Activated CD4-positive, alpha-beta T cell treated with anti-CD3 and anti-CD28 coated beads, Interleukin-2, Interleukin-6, amounts not matched to agents 100 ng/mL and 50 ng/mL, durations not matched to agents 16 hours and 8 hours (primary cell): ENCODE measurements at regions not wholly inside any gene's neighbourhood (a gene's known extent, or its start where the extent isn't known, plus 50 kb on each side); places are given as distances from the start of the nearest gene placed in this dataset.

Source experiments
- DNase-seq: peaks from one replicate; pipeline ENCODE4 v3.0.0-alpha.2; 2020

DNA sequence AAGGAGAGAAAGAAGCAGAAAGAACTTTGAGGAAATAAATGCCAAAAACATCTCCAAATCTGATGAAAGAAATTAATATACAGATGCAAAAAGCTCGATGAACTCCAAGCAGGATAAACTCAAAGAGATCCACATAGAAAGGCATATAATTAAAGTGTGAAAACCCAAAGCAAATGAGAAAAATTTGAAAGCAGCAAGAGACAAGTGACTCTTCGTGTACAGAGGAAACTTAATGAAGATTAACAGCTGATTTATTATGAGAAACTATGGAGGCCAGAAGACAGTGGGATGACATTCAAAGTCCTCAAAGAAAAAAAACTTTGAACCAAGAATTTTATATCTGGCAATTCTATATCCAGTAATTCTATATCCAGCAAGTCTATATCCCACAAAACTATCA is 163.0 kb upstream of the TMCC3 start:
- no peak for DNase-seq

DNA sequence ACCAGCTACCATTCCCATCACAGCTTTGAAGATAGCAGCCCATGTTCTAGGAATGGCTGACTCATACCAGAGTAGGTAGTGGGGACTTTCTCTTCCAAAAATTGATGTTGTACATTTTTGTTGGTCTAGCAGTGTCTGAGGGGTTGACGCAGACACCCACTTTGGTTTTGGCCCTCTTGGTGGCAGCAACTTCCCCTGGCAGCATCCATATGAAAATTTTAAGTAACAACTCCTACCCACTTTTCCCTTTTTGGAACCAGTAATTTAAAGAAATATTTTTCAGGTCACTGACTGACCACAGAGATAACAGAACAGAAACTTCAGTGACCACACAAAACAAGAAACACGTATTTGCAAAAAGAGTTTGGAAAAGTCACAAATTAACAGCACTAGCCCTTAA is 162.0 kb upstream of the TMCC3 start:
- DNase-seq: no peak

DNA sequence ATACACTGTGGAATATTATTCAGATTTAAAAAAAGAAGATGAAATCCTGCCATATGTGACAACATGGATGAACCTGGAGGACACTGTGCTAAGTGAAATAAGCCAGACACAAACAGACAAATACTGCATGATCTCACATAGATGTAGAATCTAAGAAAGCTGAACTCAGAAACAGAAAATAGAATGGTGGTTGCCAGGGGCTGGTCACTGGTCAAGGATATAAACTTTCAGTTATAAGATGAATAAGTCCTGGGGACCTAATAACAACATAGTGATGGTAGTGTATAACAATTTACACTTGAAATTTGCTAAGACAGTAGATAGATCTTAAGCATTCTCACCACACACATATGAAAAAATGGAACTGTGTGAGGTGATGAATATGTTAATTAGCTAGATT is 161.3 kb upstream of the TMCC3 start:
- no peak for DNase-seq

DNA sequence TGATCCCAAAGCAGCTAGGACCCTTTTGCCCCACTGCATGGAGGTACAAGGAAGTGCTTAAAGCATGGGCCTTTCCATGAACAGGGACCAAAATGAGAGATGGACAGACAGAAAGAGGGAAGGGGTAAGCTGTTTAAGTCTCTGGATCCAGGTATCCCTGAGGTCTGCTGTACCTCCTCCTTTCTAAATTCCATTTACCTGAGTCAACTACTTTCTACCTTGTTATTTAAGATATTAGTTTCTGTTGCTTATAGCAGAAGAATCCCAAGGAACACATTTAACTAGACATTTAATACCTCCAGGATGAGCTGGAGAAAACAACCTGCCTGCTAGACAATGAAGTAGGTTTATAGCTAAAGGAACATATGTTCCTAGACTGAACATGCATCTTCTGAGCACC is 157.6 kb upstream of the TMCC3 start:
- no peak for DNase-seq

DNA sequence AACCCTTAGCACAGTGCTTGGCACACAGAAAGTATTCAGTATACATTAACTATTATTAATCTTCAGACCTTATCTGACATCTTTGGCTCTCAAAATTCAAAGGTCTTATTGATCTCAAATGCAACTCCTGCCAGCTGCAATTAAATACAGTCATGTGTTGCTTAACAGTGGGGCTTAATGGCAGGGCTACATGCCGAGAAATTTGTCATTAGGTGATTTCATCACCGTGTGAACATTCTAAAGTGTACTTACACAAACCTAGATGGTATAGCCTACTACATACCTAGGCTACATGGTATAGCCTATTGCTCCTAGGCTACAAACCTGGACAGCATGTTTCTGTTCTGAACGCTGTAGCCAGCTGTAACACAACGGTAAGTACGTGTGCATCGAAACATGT is 156.3 kb upstream of the TMCC3 start:
- DNase-seq: no peak

DNA sequence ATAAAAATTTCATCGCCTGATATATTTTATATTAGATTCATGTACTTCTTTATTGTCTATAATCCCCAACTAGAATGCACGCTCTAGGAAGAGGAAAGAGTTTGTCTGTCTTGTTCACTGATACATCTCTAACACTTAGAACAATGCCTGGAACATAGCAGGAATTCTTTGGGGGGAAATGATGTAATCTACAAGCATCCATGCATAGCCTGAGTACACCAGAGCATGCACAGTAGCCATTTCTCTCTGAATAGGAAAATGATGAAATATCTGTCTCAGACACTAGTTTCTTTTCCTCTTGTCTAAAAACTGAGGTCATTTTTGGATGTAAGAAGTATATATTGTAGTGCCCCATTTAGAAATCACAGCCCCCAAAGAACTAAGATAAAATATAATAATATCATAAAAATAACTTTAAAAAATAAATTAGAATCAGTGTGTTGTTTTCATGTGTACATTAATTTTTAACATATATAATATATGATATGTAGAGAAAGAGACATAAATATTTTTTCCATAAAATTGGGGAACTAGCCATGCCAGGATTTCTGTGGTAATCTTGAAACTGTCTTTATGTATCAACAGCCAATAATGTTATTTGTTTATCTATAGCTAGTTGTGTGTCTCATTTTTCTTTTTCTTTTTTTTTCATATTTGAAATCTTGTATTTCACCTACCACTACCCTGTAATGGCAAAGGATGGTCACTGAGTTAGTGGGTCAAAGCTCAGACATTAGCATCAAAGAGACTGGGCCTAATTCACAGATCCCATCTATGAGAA is 155.6 kb upstream of the TMCC3 start:
- DNase-seq: no peak

DNA sequence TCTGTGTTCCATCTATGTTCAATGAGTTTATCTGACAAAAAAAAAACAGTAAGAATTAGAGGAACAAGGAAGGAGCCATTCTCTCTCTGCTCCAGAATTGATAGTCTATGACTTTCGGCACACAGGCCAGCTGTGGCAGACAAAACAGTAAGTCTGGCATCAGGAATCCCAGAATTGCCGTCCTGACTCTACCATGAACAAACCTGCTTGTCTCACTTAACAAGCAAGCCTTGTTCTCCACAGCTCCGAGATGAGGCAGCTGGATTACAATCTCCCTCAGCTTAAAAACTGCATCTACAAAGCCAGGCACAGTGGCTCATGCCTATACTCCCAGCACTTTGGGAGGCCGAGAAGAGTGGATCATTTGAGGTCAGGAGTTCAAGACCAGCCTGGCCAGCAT is 153.6 kb upstream of the TMCC3 start:
- DNase-seq: no peak

DNA sequence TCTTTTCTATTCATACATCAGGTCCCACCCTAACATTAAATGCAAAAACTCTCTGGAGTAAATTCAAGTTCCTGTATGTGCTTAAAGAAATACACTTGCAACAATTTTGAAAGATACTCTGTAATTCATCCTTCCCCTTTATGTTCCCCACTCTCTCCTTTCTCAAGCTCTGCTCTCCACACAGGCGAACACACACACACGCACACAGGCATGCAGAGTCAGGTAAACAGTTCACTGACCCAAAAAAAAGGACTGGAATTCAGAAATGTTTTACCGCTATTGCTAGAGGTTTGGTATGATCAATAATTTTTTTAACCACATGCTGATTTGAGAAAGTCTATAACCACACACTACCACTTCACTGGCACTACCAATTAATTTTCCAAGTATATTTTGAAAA is 152.4 kb upstream of the TMCC3 start:
- no peak for DNase-seq

DNA sequence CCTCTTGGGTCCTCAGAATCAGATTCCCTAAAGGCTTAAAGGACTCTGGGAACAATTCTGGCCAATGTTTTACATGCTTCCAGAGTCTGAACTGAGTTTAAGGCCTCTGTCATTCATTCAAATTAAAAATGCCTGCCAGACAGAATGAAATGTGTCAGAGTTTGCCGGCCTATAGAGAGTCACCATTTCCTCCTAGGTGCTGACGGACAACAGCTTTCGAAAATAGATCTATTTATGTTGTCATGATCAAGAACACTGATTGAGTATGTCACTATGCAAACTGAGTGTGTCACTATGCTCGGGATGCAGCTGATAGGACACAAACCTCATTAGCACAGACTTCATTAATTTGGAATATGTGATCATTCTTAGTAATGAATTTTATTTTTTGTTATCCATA is 151.4 kb upstream of the TMCC3 start:
- no peak for DNase-seq

DNA sequence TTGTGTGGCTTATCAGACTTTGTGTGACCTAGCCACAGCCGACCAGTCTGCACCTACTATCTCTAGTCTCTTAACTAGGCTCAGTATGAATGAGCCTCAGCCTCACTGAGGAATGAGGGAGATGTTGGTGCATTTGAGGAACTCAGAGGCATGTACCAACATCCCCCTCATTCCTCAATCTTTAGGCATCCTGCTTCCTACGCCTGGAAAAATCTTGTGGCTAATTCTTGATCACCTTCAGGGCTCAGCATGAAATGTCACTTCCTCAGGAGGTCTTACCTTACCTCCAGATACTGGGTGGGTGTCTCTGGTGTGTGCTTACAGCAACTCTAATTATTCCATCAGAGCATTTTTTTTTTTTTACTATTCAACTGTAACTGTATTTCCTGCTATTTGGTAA is 148.8 kb upstream of the TMCC3 start:
- DNase-seq: no peak

DNA sequence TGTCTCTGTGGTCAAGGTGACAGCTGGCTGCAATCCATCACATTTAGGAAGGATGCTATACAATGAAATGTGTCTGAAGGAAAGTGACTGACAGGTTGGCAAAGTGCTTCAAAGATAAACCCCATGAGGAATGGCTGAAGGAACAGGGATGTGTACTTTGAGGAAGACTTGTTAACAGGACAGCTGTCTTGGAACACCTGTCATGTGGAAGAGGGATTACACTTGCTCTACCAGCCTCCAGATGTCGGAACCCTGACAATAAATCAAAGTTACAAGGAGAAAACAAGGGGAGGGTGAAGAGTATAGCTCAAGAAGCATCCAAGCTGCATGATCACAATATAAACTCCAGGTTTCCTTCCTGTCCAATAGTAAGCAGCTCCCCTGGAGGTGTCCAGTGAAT is 147.8 kb upstream of the TMCC3 start:
- DNase-seq: no peak

DNA sequence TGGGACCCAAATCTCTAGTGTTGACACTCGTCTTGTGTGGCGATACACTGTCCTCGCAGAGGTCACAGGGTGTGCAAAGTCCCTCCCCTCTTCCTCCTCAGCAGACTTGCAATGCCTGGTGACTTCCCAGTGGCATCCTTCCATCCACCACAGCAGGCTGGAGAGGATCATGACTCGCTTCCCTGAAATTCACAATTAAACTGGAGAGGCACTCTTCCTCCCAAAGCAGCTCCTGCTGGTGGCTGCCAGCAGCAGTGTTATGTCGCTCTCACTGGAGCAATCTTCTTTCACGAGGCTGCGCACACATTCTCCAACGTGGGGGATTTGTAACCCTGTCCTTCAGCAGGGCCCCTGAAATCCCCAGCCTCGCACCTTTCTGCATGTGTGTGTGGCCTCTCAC is 145.2 kb upstream of the TMCC3 start:
- DNase-seq: no peak

DNA sequence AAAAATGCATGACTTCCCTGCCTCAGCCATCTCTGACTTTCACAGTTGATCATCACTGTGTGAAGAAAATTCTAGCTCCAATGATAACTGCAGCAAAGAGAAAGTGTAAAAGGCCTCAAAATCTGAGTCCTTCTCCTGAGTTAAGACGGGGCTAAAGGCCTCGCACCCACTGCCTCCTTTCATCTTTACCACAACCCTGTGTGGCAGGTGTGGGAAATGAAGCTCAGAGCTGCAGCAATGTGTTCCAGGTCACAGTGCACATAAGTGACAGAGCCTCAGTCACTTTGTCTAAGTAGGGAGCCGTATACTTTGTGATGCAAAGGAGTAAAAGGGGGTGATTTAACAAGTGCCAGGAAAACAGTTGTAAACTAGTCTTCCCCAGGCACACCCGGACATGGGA is 144.7 kb upstream of the TMCC3 start:
- DNase-seq: no peak

DNA sequence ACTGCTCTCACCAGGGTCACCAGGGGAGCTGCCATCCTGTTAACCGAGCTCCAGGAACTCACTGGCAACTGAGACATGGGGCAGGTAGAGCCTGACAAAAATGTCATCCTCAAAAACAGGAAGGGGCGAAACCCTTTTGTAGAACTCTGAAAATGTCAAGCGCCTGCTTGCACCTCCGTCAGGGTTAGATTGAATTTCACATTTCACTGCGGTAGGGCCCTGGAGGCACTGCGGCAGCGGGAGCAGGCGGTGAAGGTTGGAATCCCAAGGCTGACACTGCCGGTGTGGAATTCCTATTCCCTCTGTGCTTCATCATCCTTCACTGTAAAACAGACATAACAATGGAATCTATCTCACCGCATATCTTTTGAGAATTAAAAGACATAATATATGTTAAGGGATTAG is 142.8 kb upstream of the TMCC3 start:
- DNase-seq: no peak

DNA sequence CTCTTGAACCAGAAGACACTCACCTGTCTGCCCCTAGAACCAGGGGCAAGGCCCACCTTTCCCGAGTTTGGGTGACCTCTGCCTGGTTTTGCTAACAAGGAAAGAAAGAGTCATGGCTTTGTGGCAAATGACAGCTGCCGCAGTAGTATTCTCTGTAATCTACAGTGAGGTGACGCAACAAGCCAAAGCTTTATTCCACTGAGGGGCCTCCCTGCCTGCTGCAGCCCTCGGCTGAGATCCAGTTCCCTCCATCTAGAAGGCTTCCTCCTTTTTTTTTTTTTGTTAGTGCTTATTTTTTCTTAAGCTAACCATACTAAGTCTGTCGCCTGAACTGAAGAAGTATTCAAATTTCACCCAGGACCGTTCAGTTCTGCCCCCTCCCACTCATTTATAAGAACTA is 142.3 kb upstream of the TMCC3 start:
- no peak for DNase-seq

DNA sequence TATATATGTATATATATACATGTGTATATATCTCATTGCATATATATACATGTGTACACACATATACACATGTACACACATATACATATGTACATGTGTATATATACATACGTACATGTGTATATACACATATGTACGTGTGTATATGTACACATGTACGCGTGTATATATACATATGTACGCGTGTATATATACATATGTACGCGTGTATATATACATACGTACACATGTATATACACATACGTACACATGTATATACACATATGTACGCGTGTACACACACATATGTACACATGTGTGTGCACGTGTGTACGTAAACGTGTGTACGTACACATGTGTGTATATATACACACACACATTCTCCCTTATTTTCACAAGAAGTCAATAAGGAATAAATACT is 141.6 kb upstream of the TMCC3 start:
- no peak for DNase-seq

DNA sequence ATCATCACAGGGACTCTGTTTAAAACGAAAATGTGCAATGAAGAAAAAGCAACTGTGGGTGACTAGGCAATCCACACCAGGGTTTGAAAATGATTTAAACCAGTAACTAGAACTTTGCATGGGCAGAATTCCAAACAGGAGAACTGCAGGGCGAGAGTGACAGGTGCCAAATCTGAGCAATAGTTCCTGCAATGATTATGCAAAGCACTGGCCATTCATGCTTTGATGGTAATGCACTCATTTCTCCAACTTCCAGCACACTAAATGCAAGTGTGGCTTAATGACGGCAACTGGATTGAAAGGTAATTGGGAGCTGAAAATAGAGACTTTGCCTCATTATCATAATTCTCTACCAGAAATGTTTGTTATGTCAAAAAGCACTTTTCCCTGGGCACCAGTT is 140.5 kb upstream of the TMCC3 start:
- no peak for DNase-seq

DNA sequence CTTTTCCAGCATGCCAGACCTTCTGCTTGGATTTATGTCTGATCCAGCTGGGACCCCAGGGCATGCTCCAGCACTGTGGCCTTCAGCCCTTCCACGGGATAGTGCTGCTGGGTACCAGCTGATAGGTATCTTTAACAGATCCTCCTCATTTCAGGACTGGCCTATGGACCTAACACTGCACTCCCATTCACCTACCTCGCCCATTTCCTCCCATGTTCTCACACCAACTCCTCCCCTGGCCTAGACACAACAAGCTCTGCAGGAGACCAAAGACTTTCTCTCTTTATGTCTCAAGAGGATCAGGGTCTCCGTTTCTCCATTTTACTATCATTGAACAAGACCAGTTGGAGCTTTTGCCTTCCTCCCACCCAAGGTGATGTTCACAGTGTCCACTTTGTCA is 140.0 kb upstream of the TMCC3 start:
- no peak for DNase-seq

DNA sequence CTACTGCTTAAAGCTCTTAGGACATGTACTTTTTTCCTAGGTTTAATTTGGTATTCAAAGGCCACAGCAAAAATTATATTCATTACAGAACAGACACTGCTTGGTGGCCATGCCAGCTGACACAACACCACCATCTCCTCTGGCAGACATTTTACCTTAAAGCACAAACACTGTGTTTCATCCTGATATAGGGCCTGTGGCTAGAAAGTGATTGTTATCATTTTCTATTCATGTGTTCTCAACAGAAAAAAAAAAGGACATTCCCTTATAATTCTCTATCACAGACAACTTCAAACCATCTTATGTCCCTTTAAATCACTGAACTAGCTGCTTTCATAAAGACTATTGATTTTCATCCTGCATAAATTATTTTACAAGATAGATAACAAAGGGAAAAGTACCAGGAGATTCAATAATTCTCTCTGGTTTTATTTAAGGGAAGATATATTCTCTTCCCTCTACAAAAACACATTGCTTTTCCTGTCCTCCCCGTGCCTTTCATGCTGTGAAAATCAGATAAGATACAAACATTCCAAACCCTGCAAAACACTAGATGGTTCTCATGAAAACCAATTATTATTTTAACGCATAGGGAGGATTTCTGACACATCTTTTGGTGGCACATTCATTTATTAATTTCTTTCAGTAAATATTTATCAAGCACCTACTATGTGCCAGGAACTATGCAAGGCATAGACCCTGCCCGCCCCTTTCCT is 139.3 kb upstream of the TMCC3 start:
- DNase-seq: no peak

DNA sequence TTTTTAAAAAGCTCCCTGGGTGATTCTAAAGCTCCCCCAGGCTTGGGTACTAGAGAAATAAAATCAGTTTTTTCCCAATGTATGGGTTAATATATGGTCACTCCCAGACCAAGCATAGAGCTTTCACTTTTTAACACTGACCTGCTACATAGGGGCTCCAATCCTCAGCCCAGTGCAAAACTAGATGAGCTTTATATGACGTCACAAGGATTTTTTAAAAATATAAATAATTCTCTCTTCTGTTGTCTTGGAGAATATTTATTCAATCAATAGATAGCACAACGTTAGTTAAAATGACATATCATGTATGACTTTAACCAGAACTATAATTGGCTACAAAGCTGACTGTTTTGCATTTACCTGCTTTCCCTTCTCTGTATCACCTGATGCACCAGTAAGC is 137.9 kb upstream of the TMCC3 start:
- no peak for DNase-seq

DNA sequence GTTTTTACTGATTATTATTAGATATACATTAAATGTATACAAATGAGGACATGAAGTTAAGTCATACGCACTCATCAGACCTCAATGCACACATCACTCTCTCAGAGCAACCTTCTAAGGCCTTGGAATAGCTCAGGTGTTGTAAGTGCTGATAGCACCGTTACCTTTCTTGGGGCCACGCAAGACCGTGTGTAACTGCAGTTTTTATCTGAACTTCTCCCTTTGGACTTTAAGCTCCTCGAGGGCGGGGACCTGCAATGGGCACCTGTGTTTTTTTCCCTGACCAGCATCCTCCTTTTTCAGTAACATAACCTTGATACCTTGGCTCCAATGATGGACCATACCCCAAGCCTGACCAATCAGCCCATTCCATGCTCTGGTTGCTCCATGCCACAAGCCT is 136.5 kb upstream of the TMCC3 start:
- DNase-seq: no peak

DNA sequence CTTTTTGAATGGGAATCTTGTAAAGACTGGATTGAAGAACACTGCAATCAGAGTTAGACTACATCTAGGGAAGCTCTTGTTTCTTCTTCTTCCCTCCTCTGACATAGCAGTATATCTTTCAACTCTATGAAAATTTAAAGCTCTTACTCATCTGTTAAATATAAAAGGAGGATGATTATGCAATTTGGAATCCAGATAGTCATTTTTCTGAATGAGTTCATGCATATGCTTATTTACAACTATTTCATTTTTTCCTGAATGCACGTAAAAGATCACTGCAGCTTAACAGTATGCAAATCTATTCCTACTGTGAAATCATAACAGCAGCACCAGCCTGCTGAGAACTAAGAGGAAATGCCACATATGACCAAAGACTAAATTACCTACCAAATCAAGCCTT is 133.5 kb upstream of the TMCC3 start:
- DNase-seq: no peak

DNA sequence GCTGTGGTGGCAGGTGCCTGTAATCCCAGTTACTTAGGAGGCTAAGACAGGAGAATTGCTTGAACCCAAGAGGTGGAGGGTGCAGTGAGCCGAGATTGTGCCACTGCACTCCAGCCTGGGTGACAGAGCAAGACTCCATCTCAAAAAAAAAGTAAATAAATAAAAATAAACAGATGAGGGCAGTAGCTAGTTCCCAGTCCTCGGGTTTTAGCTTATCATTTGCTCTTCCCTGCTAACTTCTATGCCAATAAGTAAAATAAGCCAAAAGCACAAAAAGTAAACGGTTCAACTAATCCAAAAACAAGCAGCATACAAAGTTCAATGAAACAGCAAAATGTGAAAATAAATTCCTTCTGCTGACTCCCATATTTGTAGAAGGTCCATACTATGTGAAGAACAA is 133.0 kb upstream of the TMCC3 start:
- DNase-seq: no peak

DNA sequence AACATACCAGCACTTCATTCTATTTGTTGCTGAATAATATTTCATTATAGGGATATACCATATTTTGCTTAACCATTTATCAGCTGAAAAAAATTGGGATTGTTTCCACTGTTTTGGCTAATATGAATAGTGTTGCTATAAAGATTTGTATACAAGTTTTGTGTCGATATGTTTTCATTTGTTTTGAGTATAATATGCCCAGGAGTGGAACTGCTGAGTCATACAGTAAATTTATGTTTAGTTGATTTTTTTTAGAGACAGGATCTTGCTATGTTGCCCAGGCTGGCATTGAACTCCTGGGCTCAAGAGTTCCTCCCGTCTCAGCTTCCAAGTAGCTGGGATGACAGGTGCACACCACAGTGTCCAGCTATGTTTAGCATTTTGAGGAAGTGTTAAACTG is 131.5 kb upstream of the TMCC3 start:
- DNase-seq: no peak

DNA sequence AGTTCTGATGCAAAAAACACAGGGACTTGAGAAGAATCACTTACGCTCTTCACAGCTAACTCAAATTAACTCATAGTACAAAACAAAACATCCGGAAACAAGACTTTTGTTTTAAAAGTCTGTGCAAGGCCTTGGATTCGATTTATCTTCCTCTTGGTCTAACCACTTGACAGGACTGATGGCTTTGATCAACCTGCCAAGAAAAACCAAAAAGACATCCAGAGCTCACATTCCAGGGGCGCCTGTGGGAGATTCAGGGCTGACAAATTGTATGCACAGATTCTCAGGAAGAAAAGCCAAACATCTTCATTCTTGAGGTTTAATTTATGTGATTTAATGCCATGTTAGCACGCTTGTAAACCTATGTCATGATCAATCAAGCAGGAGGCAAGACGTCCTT is 129.1 kb upstream of the TMCC3 start:
- DNase-seq: no peak
